Testis (tissue), 2 donors: ENCODE measurements at regions not wholly inside any gene's neighbourhood (a gene's known extent, or its start where the extent isn't known, plus 50 kb on each side); places are given as distances from the start of the nearest gene placed in this dataset.

ENCODE experiments used
- CTCF ChIP-seq, 3 experiments: fragments of 450-650 bp in 2 of 3; fragments of 200-600 bp in 1 of 3; sonication (generic) in 1 of 3; IDR thresholded peaks; one replicate each; pipeline ENCODE4 v1.5.1; 2016 to 2019; ENCODE audit warnings: antibody characterized with exemption in 3 of 3, mild to moderate bottlenecking in 2 of 3, moderate library complexity in 1 of 3
- POLR2A ChIP-seq: fragments of 450-650 bp; IDR thresholded peaks from one replicate; pipeline ENCODE4 v1.6.1; 2017; ENCODE audit warnings: antibody characterized with exemption, mild to moderate bottlenecking, moderate library complexity

GRCh38 chr12:19576506-19577280 is 137.4 kb downstream of the AEBP2 start:
- TF ChIP-seq CTCF (IDR thresholded peaks at IDR 0.05) (no peak), POLR2A (no peak)
